Mesendoderm (in vitro differentiated cells): ENCODE measurements at regions not wholly inside any gene's neighbourhood (a gene's known extent, or its start where the extent isn't known, plus 50 kb on each side); places are given as distances from the start of the nearest gene placed in this dataset.
"Not testable (repeated sequence)": the region's sequence is repeated elsewhere in the genome, so short reads cannot be mapped to it uniquely, and the experiment has no call there.

Source experiments
- DNase-seq: peaks from one replicate; pipeline ENCODE4 v3.0.0; 2013
- H2AK5ac ChIP-seq: 2 replicates; pipeline ENCODE4 v1.6.1; 2013; ENCODE audit warnings: low read length, inconsistent platforms
- H2BK120ac ChIP-seq: 2 replicates; pipeline ENCODE4 v1.6.1; 2013; ENCODE audit warnings: low read depth, mild to moderate bottlenecking, low read length, moderate library complexity, mixed read lengths
- H2BK15ac ChIP-seq: replicated peaks from 2 replicates; pipeline ENCODE4 v1.6.1; 2013; ENCODE audit warnings: low read depth, mild to moderate bottlenecking, moderate library complexity
- H2BK5ac ChIP-seq: 2 replicates; pipeline ENCODE4 v1.6.1; 2013; ENCODE audit warnings: low read length, inconsistent platforms
- H3K18ac ChIP-seq: 2 replicates; pipeline ENCODE4 v1.6.1; 2013; ENCODE audit warnings: mild to moderate bottlenecking, low read length, mixed read lengths
- H3K23ac ChIP-seq: one replicate; pipeline ENCODE4 v1.6.1; 2013; ENCODE audit warnings: low read length
- H3K27ac ChIP-seq: 2 replicates; pipeline ENCODE4 v1.5.1; 2013; ENCODE audit warnings: low read depth, mild to moderate bottlenecking, inconsistent platforms, low read length, moderate library complexity
- H3K27me3 ChIP-seq: 2 replicates; pipeline ENCODE4 v1.6.1; 2013; ENCODE audit warnings: low read length, control low read depth, mild to moderate bottlenecking, inconsistent platforms; ENCODE audit not compliant: insufficient read depth, poor library complexity
- H3K36me3 ChIP-seq: 2 replicates; pipeline ENCODE4 v1.6.1; 2013; ENCODE audit warnings: low read length, inconsistent platforms; ENCODE audit not compliant: control insufficient read depth, insufficient read depth
- H3K4ac ChIP-seq: one replicate; pipeline ENCODE4 v1.6.1; 2013; ENCODE audit warnings: low read depth, mild to moderate bottlenecking, low read length, moderate library complexity
- H3K4me1 ChIP-seq: 2 replicates; pipeline ENCODE4 v1.6.1; 2013; ENCODE audit warnings: low read depth, low read length, inconsistent platforms; ENCODE audit not compliant: control insufficient read depth
- H3K4me2 ChIP-seq: 2 replicates; pipeline ENCODE4 v1.6.1; 2013; ENCODE audit warnings: low read length
- H3K4me3 ChIP-seq: 2 replicates; pipeline ENCODE4 v1.5.1; 2013; ENCODE audit warnings: mild to moderate bottlenecking, low read length
- H3K56ac ChIP-seq: one replicate; pipeline ENCODE4 v1.6.1; 2013; ENCODE audit warnings: low read length
- H3K79me1 ChIP-seq: 2 replicates; pipeline ENCODE4 v1.6.1; 2013; ENCODE audit warnings: low read length, inconsistent platforms
- H3K79me2 ChIP-seq: 2 replicates; pipeline ENCODE4 v1.6.1; 2013; ENCODE audit warnings: mild to moderate bottlenecking, low read length; ENCODE audit not compliant: control insufficient read depth, insufficient read depth
- H3K9ac ChIP-seq: 2 replicates; pipeline ENCODE4 v1.6.1; 2013; ENCODE audit warnings: low read length, inconsistent platforms
- H4K5ac ChIP-seq: one replicate; pipeline ENCODE4 v1.6.1; 2013; ENCODE audit warnings: low read length
- H4K8ac ChIP-seq: one replicate; pipeline ENCODE4 v1.6.1; 2013; ENCODE audit warnings: low read depth, mild to moderate bottlenecking, control low read depth, low read length, moderate library complexity
- WGBS: extraction: QIAGEN DNeasy Blood & Tissue Kit; methylation state at CpG from one replicate; pipeline ENCODE4 v1.1.7; 2013; ENCODE audit warnings: low lambda C conversion rate, missing lambda C conversion rate; ENCODE audit not compliant: insufficient coverage; ENCODE audit errors: extremely low coverage; 5-methylcytosine and 5-hydroxymethylcytosine counted together

DNA sequence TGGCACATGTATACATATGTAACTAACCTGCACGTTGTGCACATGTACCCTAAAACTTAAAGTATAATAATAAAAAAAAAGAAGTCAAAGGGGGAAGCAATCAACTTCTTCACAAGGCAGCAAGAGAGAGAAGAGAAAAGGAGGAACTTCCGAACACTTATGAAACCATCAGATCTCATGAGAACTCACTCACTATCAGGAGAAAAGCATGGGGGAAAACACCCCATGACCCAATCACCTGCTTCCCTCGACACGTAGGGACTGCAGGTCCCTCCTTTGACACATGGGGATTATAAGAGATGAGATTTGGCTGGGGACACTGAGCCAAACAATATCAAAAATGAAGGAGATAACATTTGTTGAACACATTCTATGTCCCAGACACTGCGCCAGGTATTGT, 94.8 kb upstream of the PHACTR1 start:
- Histone ChIP-seq H3K18ac (no peak overlapping the region), H3K9ac (no peak overlapping the region), H3K36me3 (no peaks in the 10 kb centered on the region), H4K5ac (no peak overlapping the region), H3K27ac (no peak overlapping the region), H4K8ac (no peak overlapping the region), H2BK15ac (no peak overlapping the region), H3K4me1 (no peaks in the 10 kb centered on the region), H3K4me3 (no peak overlapping the region), H3K56ac (no peak overlapping the region), H2BK120ac (no peak overlapping the region), H3K79me1 (no peaks in the 10 kb centered on the region), H3K23ac (no peak overlapping the region), H3K4ac (no peak overlapping the region), H2BK5ac (no peak overlapping the region), H2AK5ac (no peak overlapping the region), H3K4me2 (no peak overlapping the region), H3K79me2 (no peaks in the 10 kb centered on the region), H3K27me3 (no peaks in the 10 kb centered on the region)
- no peak for DNase-seq
- WGBS = no CpG with 5 or more reads among the region's 5 CpGs

GRCh38 chr6:12622566-12622965, 94.0 kb upstream of the PHACTR1 start:
- H3K56ac ChIP-seq = no peak overlapping the region
- H2AK5ac ChIP-seq = no peak overlapping the region
- no peak overlapping the region for H3K4me2 ChIP-seq
- H4K5ac ChIP-seq = no peak overlapping the region
- no peak overlapping the region for H3K23ac ChIP-seq
- no peak overlapping the region for H3K4ac ChIP-seq
- no peak overlapping the region for H3K27ac ChIP-seq
- no peak overlapping the region for H2BK15ac ChIP-seq
- no peak for DNase-seq
- H3K79me1 ChIP-seq = no peaks in the 10 kb centered on the region
- H3K9ac ChIP-seq = no peak overlapping the region
- no peak overlapping the region for H2BK120ac ChIP-seq
- no peaks in the 10 kb centered on the region for H3K36me3 ChIP-seq
- H3K79me2 ChIP-seq = no peaks in the 10 kb centered on the region
- no peaks in the 10 kb centered on the region for H3K27me3 ChIP-seq
- no peaks in the 10 kb centered on the region for H3K4me1 ChIP-seq
- H3K18ac ChIP-seq = no peak overlapping the region
- no peak overlapping the region for H2BK5ac ChIP-seq
- H3K4me3 ChIP-seq = no peak overlapping the region
- H4K8ac ChIP-seq = no peak overlapping the region

DNA sequence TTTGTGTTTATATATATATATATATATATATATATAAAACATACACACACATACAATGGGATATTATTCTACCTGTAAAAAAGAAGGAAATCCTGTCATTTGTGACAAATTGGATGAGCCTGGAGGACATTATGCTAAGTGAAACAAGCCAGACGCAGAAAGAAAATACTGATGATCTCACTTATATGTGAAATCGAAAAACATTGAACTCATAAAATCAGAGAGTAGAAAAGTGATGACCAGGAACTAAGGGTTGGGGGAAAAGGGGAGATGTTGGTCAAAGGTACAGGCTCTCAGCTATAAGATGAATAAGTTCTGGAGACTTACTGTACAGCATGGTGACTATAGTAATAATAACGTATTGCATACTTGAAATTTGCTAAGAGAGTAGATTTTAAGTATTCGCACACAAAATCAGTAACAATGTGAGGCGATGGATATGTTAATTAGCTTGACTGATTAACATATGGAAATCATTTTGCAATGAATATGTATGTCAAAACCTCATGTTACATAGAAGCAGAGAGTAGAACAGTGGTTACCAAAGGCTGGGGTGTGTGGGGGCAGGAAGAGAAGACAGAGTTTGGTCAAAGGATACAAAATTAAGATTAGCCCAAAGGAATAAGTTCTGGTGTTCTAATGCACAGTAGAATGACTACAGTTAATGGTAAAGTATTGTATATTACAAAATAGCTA, 92.3 kb upstream of the PHACTR1 start:
- Histone ChIP-seq H3K27me3 (no peaks in the 10 kb centered on the region), H2BK15ac (no peak overlapping the region), H3K27ac (no peak overlapping the region), H3K36me3 (no peaks in the 10 kb centered on the region), H3K18ac (no peak overlapping the region), H2BK5ac (no peak overlapping the region), H3K4me2 (no peak overlapping the region), H3K9ac (no peak overlapping the region), H4K8ac (no peak overlapping the region), H3K4ac (no peak overlapping the region), H2AK5ac (no peak overlapping the region), H4K5ac (no peak overlapping the region), H3K56ac (no peak overlapping the region), H3K4me3 (no peak overlapping the region), H3K4me1 (no peaks in the 10 kb centered on the region), H3K79me1 (no peaks in the 10 kb centered on the region), H2BK120ac (no peak overlapping the region), H3K23ac (no peak overlapping the region), H3K79me2 (no peaks in the 10 kb centered on the region)
- no peak for DNase-seq
- no CpG with 5 or more reads among the region's 5 CpGs for WGBS

DNA sequence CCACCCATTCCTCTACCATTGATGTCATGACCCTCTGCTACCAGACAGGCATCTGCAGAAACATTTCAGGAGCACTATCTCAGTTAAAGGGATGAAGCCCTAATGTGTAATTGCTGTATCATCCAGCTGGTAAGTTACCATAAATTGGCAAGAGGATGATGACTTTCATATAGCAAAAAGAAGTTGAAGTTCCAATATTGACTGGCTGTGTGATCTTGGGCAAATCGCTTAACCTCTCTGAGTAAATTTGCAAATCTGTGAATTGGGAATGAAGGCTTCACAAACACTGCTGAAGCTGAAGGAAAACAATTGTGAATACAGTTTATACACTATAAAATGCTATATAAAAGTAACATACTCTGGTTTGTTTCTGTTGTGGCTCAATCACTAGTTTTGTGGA, 89.5 kb upstream of the PHACTR1 start:
- Histone ChIP-seq H4K8ac (no peak overlapping the region), H4K5ac (no peak overlapping the region), H3K23ac (no peak overlapping the region), H3K27me3 (no peaks in the 10 kb centered on the region), H3K18ac (no peak overlapping the region), H2BK15ac (no peak overlapping the region), H3K27ac (no peak overlapping the region), H3K4me2 (no peak overlapping the region), H3K4me3 (no peak overlapping the region), H2AK5ac (no peak overlapping the region), H2BK5ac (no peak overlapping the region), H3K9ac (no peak overlapping the region), H3K4ac (no peak overlapping the region), H3K36me3 (no peaks in the 10 kb centered on the region), H3K79me2 (no peaks in the 10 kb centered on the region), H2BK120ac (no peak overlapping the region), H3K56ac (no peak overlapping the region), H3K79me1 (no peaks in the 10 kb centered on the region), H3K4me1 (no peaks in the 10 kb centered on the region)
- WGBS = no CpG with 5 or more reads among the region's 1 CpG
- DNase-seq = no peak

DNA sequence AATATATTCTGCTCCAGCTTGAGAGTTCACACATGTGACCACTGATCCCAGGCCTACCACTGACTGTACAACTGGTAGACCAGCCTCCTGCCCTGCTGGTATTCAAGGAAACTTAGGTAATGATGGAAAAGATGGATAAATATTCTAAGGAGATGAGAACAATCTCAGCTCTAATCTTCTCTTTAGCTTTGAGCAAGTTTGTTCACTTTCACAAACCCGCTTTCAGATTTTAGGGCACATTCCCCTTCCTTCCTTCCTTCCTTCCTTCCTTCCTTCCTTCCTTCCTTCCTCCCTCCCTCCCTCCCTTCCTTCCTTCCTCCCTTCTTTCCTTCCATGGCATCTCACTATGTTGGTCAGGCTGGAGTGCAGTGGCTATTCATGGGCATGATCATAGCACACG, 88.2 kb upstream of the PHACTR1 start:
- H2AK5ac ChIP-seq = no peak overlapping the region
- no peak overlapping the region for H3K23ac ChIP-seq
- no peaks in the 10 kb centered on the region for H3K79me2 ChIP-seq
- no peaks in the 10 kb centered on the region for H3K36me3 ChIP-seq
- no CpG with 5 or more reads among the region's 2 CpGs for WGBS
- no peak overlapping the region for H2BK120ac ChIP-seq
- H3K4me1 ChIP-seq = no peaks in the 10 kb centered on the region
- H2BK15ac ChIP-seq = no peak overlapping the region
- H4K5ac ChIP-seq = no peak overlapping the region
- H3K9ac ChIP-seq = no peak overlapping the region
- no peak overlapping the region for H4K8ac ChIP-seq
- H3K79me1 ChIP-seq = no peaks in the 10 kb centered on the region
- no peaks in the 10 kb centered on the region for H3K27me3 ChIP-seq
- H3K56ac ChIP-seq = no peak overlapping the region
- no peak overlapping the region for H3K18ac ChIP-seq
- no peak overlapping the region for H2BK5ac ChIP-seq
- H3K27ac ChIP-seq = no peak overlapping the region
- DNase-seq = no peak
- H3K4me2 ChIP-seq = no peak overlapping the region
- no peak overlapping the region for H3K4me3 ChIP-seq
- no peak overlapping the region for H3K4ac ChIP-seq

DNA sequence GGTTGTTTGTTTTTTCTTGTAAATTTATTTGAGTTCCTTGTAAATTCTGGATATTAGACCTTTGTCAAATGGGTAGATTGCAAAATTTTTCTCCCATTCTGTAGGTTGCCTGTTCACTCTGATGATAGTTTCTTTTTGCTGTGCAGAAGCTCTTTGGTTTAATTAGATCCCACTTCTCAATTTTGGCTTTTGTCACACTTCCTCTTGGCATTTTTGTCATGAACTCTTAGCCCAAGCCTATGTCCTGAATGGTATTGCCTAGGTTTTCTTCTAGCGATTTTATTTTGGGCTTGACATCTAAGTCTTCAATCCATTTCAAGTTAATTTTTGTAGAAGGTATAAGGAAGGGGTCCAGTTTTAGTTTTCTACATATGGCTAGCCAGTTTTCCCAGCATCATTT, 82.8 kb upstream of the PHACTR1 start:
- not testable (repeated sequence) for H3K18ac ChIP-seq, H3K27me3 ChIP-seq, H3K79me1 ChIP-seq, H2BK15ac ChIP-seq, H2BK5ac ChIP-seq, H3K4ac ChIP-seq, DNase-seq, H3K56ac ChIP-seq, H4K5ac ChIP-seq, H3K79me2 ChIP-seq, H3K4me2 ChIP-seq, H3K23ac ChIP-seq, H3K27ac ChIP-seq, H3K4me3 ChIP-seq, H3K36me3 ChIP-seq, H3K9ac ChIP-seq, H4K8ac ChIP-seq, H2BK120ac ChIP-seq, H2AK5ac ChIP-seq, H3K4me1 ChIP-seq
- WGBS = no CpG with 5 or more reads among the region's 1 CpG
